ES-I3 (cell line): ENCODE measurements at regions not wholly inside any gene's neighbourhood (a gene's known extent, or its start where the extent isn't known, plus 50 kb on each side); places are given as distances from the start of the nearest gene placed in this dataset.
"Not testable (repeated sequence)": the region's sequence is repeated elsewhere in the genome, so short reads cannot be mapped to it uniquely, and the experiment has no call there.

Experiments
- H3K36me3 ChIP-seq: 2 replicates; pipeline ENCODE4 v1.6.1; 2013; ENCODE audit warnings: mild to moderate bottlenecking, low read length, control low read depth, moderate library complexity; ENCODE audit not compliant: insufficient read depth
- H3K4me1 ChIP-seq: 2 replicates; pipeline ENCODE4 v1.6.1; 2013; ENCODE audit warnings: mild to moderate bottlenecking, control low read depth, low read length; ENCODE audit not compliant: insufficient read depth
- H3K9ac ChIP-seq: 2 replicates; pipeline ENCODE4 v1.6.1; 2013; ENCODE audit warnings: low read depth, mild to moderate bottlenecking, low read length, moderate library complexity
- H3K9me3 ChIP-seq: 2 replicates; pipeline ENCODE4 v1.6.1; 2013; ENCODE audit warnings: mild to moderate bottlenecking, low read length, moderate library complexity; ENCODE audit not compliant: control insufficient read depth, insufficient read depth

DNA sequence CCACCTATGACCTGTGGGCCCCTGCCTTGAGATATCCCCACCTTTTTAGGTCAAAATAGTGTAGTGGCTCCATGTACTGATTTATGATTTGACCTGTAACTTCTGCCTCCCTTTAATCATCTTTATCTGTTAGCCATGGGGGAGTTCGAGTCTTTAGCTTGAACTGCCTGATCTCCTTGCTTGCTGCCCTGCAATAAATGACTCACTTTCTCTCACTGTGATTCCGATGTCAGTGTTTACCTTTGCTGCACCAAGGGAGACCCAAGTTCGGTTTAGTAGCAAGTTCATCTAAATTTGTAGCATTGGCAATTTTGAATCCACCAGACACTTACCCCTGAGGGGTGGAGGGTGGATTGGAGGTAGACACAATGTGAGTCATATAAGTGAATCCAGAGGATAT, 814.6 kb upstream of the AUTS2 start:
- Histone ChIP-seq H3K9ac (no peak overlapping the region), H3K9me3 (no peaks in the 10 kb centered on the region), H3K36me3 (no peaks in the 10 kb centered on the region), H3K4me1 (no peaks in the 10 kb centered on the region; the same call in 1 of the 2 replicates)

GRCh38 chr7:68785036-68785435, 813.2 kb upstream of the AUTS2 start:
- H3K9me3 ChIP-seq, result no peaks in the 10 kb centered on the region
- H3K4me1 ChIP-seq, result no peaks in the 10 kb centered on the region; the same call in 1 of the 2 replicates
- H3K36me3 ChIP-seq, result no peaks in the 10 kb centered on the region
- H3K9ac ChIP-seq, result no peak overlapping the region

- Histone ChIP-seq H3K4me1 (no peaks in the 10 kb centered on the region; the same call in 1 of the 2 replicates), H3K9ac (no peak overlapping the region), H3K36me3 (no peaks in the 10 kb centered on the region), H3K9me3 (no peaks in the 10 kb centered on the region)
Measured at GRCh38 chr7:68787566-68787965, 810.7 kb upstream of the AUTS2 start.

- not testable (repeated sequence) for H3K9me3 ChIP-seq, H3K4me1 ChIP-seq, H3K9ac ChIP-seq, H3K36me3 ChIP-seq
Measured at GRCh38 chr7:68788529-68788928, 809.7 kb upstream of the AUTS2 start.

GRCh38 chr7:68789597-68789996, 808.7 kb upstream of the AUTS2 start:
- H3K9ac ChIP-seq, result no peak overlapping the region
- H3K36me3 ChIP-seq, result no peaks in the 10 kb centered on the region
- no peaks in the 10 kb centered on the region for H3K9me3 ChIP-seq
- H3K4me1 ChIP-seq, result no peaks in the 10 kb centered on the region; the same call in 1 of the 2 replicates

- no peaks in the 10 kb centered on the region; the same call in 1 of the 2 replicates for H3K4me1 ChIP-seq
- H3K9ac ChIP-seq, result no peak overlapping the region
- H3K36me3 ChIP-seq, result no peaks in the 10 kb centered on the region
- no peaks in the 10 kb centered on the region for H3K9me3 ChIP-seq
Measured at GRCh38 chr7:68792351-68792750, 805.9 kb upstream of the AUTS2 start.

DNA sequence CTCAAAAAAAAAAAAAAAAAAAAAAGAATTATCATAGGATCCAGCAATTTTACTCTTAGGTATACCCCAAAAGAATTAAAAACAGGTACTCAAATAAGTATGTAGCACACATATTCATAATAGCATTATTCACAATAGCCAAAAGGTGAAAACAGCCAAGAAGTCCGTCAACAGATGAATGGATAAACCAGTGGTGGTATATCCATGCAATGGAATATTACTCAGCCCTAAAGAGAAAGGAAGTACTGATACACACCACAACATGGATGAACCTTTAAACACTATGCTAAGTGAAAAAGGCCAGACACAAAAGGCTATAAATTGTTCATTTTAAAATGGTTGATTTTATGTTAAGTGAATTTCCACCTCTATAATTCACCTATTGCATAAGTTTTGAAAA, 804.8 kb upstream of the AUTS2 start:
- H3K9ac ChIP-seq, result no peak overlapping the region

GRCh38 chr7:68800316-68800715, 798.0 kb upstream of the AUTS2 start:
- no peaks in the 10 kb centered on the region for H3K36me3 ChIP-seq
- H3K9me3 ChIP-seq, result no peaks in the 10 kb centered on the region
- H3K4me1 ChIP-seq, result peaks cover 10% of the 10 kb centered on the region
- H3K9ac ChIP-seq, result no peak overlapping the region

More for the DNA sequence above, 804.8 kb upstream of the AUTS2 start:
- Histone ChIP-seq H3K9me3 (no peaks in the 10 kb centered on the region), H3K4me1 (peaks cover 4% of the 10 kb centered on the region; the same call in 1 of the 2 replicates), H3K36me3 (no peaks in the 10 kb centered on the region)

- Histone ChIP-seq H3K36me3 (no peaks in the 10 kb centered on the region), H3K4me1 (peaks cover 3% of the 10 kb centered on the region; the same call in 1 of the 2 replicates), H3K9me3 (no peaks in the 10 kb centered on the region), H3K9ac (no peak overlapping the region)
Measured at GRCh38 chr7:68805159-68805558, 793.1 kb upstream of the AUTS2 start.

GRCh38 chr7:68807666-68808065, 790.6 kb upstream of the AUTS2 start:
- Histone ChIP-seq H3K9ac (no peak overlapping the region), H3K9me3 (no peaks in the 10 kb centered on the region), H3K36me3 (no peaks in the 10 kb centered on the region), H3K4me1 (no peaks in the 10 kb centered on the region)

GRCh38 chr7:68813551-68814080, 784.7 kb upstream of the AUTS2 start:
- no peaks in the 10 kb centered on the region for H3K9me3 ChIP-seq
- H3K36me3 ChIP-seq, result no peaks in the 10 kb centered on the region
- no peak overlapping the region for H3K9ac ChIP-seq

GRCh38 chr7:68816491-68816890, 781.8 kb upstream of the AUTS2 start:
- no peaks in the 10 kb centered on the region for H3K36me3 ChIP-seq
- no peak overlapping the region for H3K9ac ChIP-seq
- no peaks in the 10 kb centered on the region for H3K9me3 ChIP-seq
- H3K4me1 ChIP-seq, result no peaks in the 10 kb centered on the region

More at GRCh38 chr7:68813551-68814080, 784.7 kb upstream of the AUTS2 start:
- no peaks in the 10 kb centered on the region for H3K4me1 ChIP-seq

GRCh38 chr7:68820321-68820720, 778.0 kb upstream of the AUTS2 start:
- Histone ChIP-seq H3K36me3 (no peaks in the 10 kb centered on the region), H3K4me1 (no peaks in the 10 kb centered on the region), H3K9ac (no peak overlapping the region), H3K9me3 (no peaks in the 10 kb centered on the region)

GRCh38 chr7:68821846-68822245, 776.4 kb upstream of the AUTS2 start:
- no peaks in the 10 kb centered on the region for H3K36me3 ChIP-seq
- H3K4me1 ChIP-seq, result no peaks in the 10 kb centered on the region
- H3K9ac ChIP-seq, result no peak overlapping the region
- H3K9me3 ChIP-seq, result no peaks in the 10 kb centered on the region

DNA sequence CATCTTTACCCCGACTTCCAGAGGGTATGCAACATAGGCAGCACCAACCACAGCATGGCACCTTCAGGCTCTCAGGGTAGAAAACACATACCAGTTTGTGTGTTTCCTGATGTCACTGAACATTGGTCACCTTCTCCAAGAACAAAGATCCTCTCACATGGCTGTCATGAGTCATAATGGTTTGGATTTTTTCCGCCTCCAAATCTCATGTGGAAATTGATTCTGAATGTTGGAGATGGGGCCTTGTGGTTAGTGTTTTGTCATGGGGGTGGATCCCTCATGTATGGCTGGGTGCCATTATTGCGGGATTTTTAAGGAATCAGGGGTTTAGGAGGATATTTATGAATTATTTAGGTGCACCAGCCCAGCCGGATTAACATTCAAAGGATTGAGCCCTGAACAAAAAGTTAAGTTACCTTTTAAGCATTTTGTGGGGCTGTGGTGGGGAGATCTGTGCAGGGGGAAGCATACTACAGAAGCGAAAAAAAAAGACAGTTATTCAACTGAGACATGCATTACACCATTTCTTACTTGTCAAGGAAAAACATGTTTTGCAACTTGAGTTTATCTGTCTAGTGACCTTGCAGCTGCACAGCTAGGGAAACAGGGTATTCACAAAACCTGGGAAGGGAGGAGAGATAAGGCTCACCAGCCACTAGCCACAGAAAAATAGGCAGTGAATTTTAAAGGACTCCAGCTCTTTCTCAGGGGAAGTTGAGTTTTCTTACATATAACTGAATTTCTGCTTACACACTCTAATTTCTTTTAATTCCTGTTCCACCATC, 774.1 kb upstream of the AUTS2 start:
- Histone ChIP-seq H3K36me3 (no peaks in the 10 kb centered on the region), H3K4me1 (no peaks in the 10 kb centered on the region), H3K9ac (no peak overlapping the region)

More for the DNA sequence above, 774.1 kb upstream of the AUTS2 start:
- no peaks in the 10 kb centered on the region for H3K9me3 ChIP-seq
